ENCODE measurements at regions not wholly inside any gene's neighbourhood (a gene's known extent, or its start where the extent isn't known, plus 50 kb on each side); places are given as distances from the start of the nearest gene placed in this dataset.

GRCh38 chr16:52617591-52617990 lies 70.6 kb upstream of the TOX3 start:
- TF ChIP-seq CTCF (IDR thresholded peaks at IDR 0.05) (no peak), POLR2A (IDR thresholded peaks at IDR 0.05) (no peak)
